ENCODE measurements at regions not wholly inside any gene's neighbourhood (a gene's known extent, or its start where the extent isn't known, plus 50 kb on each side); places are given as distances from the start of the nearest gene placed in this dataset.

DNA sequence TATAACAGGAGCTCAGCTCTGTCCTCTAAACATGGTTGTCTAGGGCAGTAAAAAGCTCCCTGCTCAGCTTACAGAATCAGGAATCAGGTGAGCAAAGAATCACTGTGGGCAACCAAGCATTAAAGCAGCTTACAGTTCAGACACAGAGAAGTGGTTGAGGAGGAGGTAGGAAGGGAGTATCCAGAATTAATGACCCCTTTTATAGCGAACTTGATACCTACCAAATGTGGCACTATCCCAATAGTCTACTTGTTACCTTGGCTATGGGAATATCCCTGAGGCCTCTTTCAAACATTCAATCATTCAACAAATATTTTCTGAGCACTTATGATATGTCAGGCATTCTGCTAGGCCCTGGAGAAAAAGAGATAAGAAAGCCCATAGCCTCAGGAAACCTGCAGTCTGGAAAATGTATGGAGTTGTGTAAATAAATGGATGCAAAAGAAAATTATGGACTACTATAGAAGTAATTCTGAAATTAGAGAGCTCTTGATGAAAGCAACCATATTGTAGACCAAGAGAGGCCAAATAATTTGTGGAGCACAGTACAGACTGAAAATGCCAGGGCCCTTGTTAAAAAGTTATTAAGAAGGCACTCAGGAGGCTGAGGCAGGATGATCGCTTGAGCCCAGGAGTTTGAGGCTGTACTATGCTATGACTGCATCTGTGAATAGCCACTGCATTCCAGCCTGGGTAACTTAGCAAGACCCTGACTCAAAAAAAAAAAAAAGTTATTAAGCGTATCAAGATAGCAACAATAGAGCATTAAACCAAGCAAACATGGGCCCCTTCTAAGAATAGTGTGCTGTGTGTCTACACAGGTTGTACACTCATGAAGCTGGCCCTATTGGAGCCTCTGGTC, 134.0 kb upstream of the CPSF6 start:
- no peak overlapping the region for H3K4me3 Mint-ChIP-seq
- TF ChIP-seq, protein P1, sequence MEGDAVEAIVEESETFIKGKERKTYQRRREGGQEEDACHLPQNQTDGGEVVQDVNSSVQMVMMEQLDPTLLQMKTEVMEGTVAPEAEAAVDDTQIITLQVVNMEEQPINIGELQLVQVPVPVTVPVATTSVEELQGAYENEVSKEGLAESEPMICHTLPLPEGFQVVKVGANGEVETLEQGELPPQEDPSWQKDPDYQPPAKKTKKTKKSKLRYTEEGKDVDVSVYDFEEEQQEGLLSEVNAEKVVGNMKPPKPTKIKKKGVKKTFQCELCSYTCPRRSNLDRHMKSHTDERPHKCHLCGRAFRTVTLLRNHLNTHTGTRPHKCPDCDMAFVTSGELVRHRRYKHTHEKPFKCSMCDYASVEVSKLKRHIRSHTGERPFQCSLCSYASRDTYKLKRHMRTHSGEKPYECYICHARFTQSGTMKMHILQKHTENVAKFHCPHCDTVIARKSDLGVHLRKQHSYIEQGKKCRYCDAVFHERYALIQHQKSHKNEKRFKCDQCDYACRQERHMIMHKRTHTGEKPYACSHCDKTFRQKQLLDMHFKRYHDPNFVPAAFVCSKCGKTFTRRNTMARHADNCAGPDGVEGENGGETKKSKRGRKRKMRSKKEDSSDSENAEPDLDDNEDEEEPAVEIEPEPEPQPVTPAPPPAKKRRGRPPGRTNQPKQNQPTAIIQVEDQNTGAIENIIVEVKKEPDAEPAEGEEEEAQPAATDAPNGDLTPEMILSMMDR (IDR thresholded peaks at IDR 0.05) = no peak
- intact Hi-C loops (cut with micrococcal nuclease) = no loop called here
- peaks cover 3% of the 10 kb centered on the region for H3K4me1 Mint-ChIP-seq (ENCODE audit: low read depth)
- DNase-seq (no peak), ATAC-seq (no peak)
- no peaks in the 10 kb centered on the region for H3K9me3 Mint-ChIP-seq
- no peaks in the 10 kb centered on the region for H3K36me3 Mint-ChIP-seq (ENCODE audit: low read depth)
- ChIA-PET POLR2A (interaction anchor here (1.2 kb wide), 1 partner anchor 18 kb away, joined by 4 read pairs; no protein-coding TSS in a partner anchor), CTCF (interaction anchor here (0.6 kb wide), 1 partner anchor 56 kb away, joined by 3 read pairs; no protein-coding TSS in a partner anchor)
- no peak overlapping the region for H3K27ac Mint-ChIP-seq
- H3K27me3 Mint-ChIP-seq = peaks cover 3% of the 10 kb centered on the region

DNA sequence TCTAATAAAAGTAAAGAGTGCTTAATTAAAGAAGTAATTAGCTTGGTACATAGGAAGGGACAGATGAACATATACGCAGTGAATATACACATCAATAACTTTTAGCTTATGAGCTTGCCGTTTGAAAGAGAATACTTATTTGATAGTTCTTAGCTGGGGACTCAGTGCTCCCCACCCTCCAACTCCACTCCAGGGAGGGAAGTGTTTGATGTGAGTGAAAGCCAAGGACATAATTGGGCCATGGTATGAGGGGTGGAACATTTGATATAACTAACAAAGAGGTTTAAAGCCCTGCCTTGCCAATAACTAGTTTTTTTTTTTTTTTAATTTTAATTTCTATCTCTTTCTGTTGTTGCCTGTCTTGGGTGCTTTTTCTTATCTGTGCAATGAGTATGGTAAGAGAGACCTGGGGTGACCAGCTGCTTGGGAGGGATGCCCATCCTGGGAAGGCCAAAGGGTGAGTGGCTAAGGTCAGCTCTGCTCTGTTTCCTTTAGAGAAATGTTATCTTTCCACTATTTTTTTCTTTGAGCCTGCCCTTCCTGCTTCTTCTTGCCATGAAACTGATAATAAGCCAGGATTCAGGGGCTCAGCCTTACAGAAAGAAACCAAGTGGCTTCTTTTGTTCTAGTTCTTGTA, 132.8 kb upstream of the CPSF6 start:
- POLR2A ChIA-PET = interaction anchor here (0.7 to 1.2 kb wide), 2 partner anchors 19 to 180 kb away, joined by 4 read pairs; no protein-coding TSS in a partner anchor

DNA sequence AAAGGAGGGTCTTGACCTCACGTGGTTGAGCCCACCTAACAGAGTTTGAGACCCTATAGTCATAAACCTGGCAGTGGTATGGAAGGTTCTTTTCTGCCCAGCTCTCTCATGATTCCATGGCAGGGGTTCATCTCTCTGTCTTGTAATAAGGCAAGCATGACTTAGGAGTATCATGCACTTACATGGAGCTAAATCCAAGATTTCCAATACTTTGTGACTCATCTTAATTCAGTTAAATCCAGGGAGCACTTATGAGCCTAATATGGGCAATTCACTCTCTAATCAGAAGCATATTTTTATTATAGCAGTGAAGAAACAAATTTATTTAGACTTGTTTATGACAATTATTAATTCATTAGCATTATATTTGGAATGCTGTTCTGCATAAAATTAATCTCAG, 131.8 kb upstream of the CPSF6 start:
- ATAC-seq = no peak
- H3K27ac Mint-ChIP-seq = no peak overlapping the region
- POLR2A ChIA-PET = no interaction called here

More for the DNA sequence above, 132.8 kb upstream of the CPSF6 start:
- Mint-ChIP-seq H3K9me3 (no peaks in the 10 kb centered on the region), H3K27ac (no peak overlapping the region), H3K36me3 (ENCODE audit: low read depth) (no peaks in the 10 kb centered on the region), H3K4me1 (ENCODE audit: low read depth) (peaks cover 3% of the 10 kb centered on the region), H3K27me3 (peaks cover 1% of the 10 kb centered on the region), H3K4me3 (no peak overlapping the region)
- ATAC-seq (no peak), DNase-seq (no peak)
- CTCF ChIA-PET = no interaction called here
- intact Hi-C loops (cut with micrococcal nuclease) = no loop called here
- TF ChIP-seq, protein P1 (IDR thresholded peaks at IDR 0.05) = no peak

DNA sequence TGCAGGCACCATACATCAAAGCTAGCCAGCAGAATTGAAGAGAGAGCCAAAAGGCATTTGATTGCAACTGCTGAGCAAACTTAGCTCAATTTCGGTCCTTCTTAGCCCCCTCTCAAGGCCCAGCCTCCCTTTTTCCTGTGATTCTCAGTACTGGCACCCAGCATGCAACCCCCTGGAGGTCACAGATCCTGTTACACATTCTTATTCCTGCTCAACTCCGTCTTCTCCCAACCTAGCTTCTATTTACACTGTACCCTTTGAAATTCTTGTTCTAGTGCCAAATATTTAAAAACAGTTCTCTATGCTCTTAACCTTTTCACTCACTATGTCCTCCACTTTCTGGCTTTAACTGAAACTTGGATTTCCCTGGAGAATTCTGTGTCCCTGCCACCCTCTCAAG, 131.3 kb upstream of the CPSF6 start:
- TF ChIP-seq, protein P1 (IDR thresholded peaks at IDR 0.05) = no peak
- DNase-seq = no peak
- Mint-ChIP-seq H3K27me3 (no peaks in the 10 kb centered on the region), H3K4me3 (no peak overlapping the region), H3K36me3 (ENCODE audit: low read depth) (no peaks in the 10 kb centered on the region), H3K27ac (no peak overlapping the region), H3K4me1 (ENCODE audit: low read depth) (no peaks in the 10 kb centered on the region), H3K9me3 (no peaks in the 10 kb centered on the region)
- ChIA-PET CTCF (no interaction called here), POLR2A (no interaction called here)
- intact Hi-C loops (cut with micrococcal nuclease) = no loop called here
- ATAC-seq = no peak

More for the DNA sequence above, 131.8 kb upstream of the CPSF6 start:
- H3K4me3 Mint-ChIP-seq = no peak overlapping the region
- no peaks in the 10 kb centered on the region for H3K9me3 Mint-ChIP-seq
- no peak for DNase-seq
- peaks cover 3% of the 10 kb centered on the region for H3K4me1 Mint-ChIP-seq (ENCODE audit: low read depth)
- H3K36me3 Mint-ChIP-seq (ENCODE audit: low read depth) = no peaks in the 10 kb centered on the region
- peaks cover 1% of the 10 kb centered on the region for H3K27me3 Mint-ChIP-seq
- CTCF ChIA-PET = no interaction called here
- intact Hi-C loops (cut with micrococcal nuclease) = no loop called here
- TF ChIP-seq, protein P1 (IDR thresholded peaks at IDR 0.05) = no peak

DNA sequence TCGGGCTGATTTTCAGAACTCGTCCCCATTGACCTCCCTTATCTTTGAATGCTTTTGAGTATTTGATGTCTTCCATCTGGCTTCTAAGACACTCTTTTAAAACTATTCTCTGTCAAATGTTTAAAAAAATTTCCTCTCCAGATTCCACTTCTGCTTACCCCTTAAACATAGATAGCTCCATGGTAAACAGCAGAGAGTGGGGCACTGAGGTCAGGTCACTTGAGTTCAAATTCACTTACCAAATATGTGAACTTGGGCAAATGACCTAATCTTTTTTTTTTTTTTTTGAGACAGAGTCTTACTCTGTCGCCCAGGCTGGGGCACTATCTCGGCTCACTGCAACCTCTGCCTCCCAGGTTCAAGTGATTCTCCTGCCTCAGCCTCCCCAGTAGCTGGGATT, 126.8 kb upstream of the CPSF6 start:
- TF ChIP-seq, protein P1 (IDR thresholded peaks at IDR 0.05) = no peak
- ATAC-seq (no peak), DNase-seq (no peak)
- Mint-ChIP-seq H3K27me3 (no peaks in the 10 kb centered on the region), H3K4me3 (no peak overlapping the region), H3K4me1 (ENCODE audit: low read depth) (no peaks in the 10 kb centered on the region), H3K9me3 (no peaks in the 10 kb centered on the region), H3K36me3 (ENCODE audit: low read depth) (no peaks in the 10 kb centered on the region), H3K27ac (no peak overlapping the region)
- intact Hi-C loops (cut with micrococcal nuclease) = no loop called here
- ChIA-PET CTCF (no interaction called here), POLR2A (interaction anchor here (0.6 kb wide), 1 partner anchor 155 kb away, joined by 3 read pairs; no protein-coding TSS in a partner anchor)
